ENCODE measurements at regions not wholly inside any gene's neighbourhood (a gene's known extent, or its start where the extent isn't known, plus 50 kb on each side); places are given as distances from the start of the nearest gene placed in this dataset.

DNA sequence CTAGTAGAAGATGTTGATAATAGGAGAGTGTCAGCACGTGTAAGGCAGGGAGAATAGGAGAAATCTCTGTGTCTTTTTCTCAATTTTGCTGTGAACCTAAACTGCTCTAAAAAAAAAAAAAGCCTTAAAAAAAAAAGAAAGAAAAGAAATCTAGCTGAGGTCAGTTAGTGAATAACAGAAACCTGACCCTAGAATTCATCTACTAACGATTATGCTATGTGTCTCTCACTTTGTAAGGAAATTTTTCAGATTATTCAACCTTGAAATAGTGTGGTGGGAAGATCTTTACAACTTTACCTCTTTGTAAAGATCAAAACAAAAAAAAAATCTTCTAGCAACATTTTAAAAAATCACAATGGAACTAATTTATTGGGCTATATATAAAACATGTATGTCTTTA lies 995.7 kb downstream of the GALC start:
- Histone ChIP-seq H3K27me3 (replicated peaks in 1 of 2; ENCODE audit: control insufficient read depth in 2 of 2, insufficient read depth in 2 of 2, low read length in 1 of 2) (no peaks in the 10 kb centered on the region), H3K9ac (ENCODE audit: control insufficient read depth, insufficient read depth, low read length) (no peak overlapping the region), H2AFZ (ENCODE audit: control insufficient read depth, low read depth, low read length) (no peak overlapping the region), H3K36me3 (ENCODE audit: control insufficient read depth in 2 of 2, insufficient read depth in 2 of 2, low read length in 1 of 2) (no peaks in the 10 kb centered on the region), H3K4me1 (ENCODE audit: control insufficient read depth, insufficient read depth, low read length) (no peaks in the 10 kb centered on the region), H3K27ac (ENCODE audit: control insufficient read depth, insufficient read depth) (no peak overlapping the region), H3K4me3 (no peak overlapping the region), H3K79me2 (ENCODE audit: control insufficient read depth, insufficient read depth, low read length) (no peaks in the 10 kb centered on the region), H3K4me2 (ENCODE audit: control insufficient read depth, insufficient read depth) (no peak overlapping the region), H3K9me3 (replicated peaks; ENCODE audit: control insufficient read depth, insufficient read depth, low read length) (no peaks in the 10 kb centered on the region), H4K20me1 (ENCODE audit: control insufficient read depth, insufficient read depth) (no peaks in the 10 kb centered on the region)
- 18% methylated on average over 2 of the region's 2 CpGs for WGBS (ENCODE audit: insufficient coverage, insufficient replicate concordance, low lambda C conversion rate, missing lambda C conversion rate)
- ATAC-seq (no peak), FAIRE-seq (no peak), DNase-seq (ENCODE audit: low read depth, low spot score) (no peak)
- ChIA-PET SMC1A (ENCODE audit: uncharacterized antibody, unreplicated experiment) (no interaction called here), RAD21 (ENCODE audit: unreplicated experiment) (no interaction called here), CTCF (interaction anchor here (0.6 kb wide), 1 partner anchor 158 kb away, joined by 3 read pairs; no protein-coding TSS in a partner anchor), POLR2A (no interaction called here)
- TF ChIP-seq MYB (IDR thresholded peaks at IDR 0.05; ENCODE audit: borderline replicate concordance, low read depth, low read length) (no peak), ZNF207 (IDR thresholded peaks at IDR 0.05; ENCODE audit: borderline replicate concordance) (no peak), ZNF384 (IDR thresholded peaks at IDR 0.05; ENCODE audit: borderline replicate concordance, low read depth, low read length) (no peak), SIX5 (IDR thresholded peaks at IDR 0.05; ENCODE audit: low read depth, low read length, severe bottlenecking) (no peak), PAX8 (IDR thresholded peaks at IDR 0.05) (no peak), KDM1A (IDR thresholded peaks at IDR 0.05; ENCODE audit: borderline replicate concordance) (no peak)
- TF ChIP-seq, protein P1, sequence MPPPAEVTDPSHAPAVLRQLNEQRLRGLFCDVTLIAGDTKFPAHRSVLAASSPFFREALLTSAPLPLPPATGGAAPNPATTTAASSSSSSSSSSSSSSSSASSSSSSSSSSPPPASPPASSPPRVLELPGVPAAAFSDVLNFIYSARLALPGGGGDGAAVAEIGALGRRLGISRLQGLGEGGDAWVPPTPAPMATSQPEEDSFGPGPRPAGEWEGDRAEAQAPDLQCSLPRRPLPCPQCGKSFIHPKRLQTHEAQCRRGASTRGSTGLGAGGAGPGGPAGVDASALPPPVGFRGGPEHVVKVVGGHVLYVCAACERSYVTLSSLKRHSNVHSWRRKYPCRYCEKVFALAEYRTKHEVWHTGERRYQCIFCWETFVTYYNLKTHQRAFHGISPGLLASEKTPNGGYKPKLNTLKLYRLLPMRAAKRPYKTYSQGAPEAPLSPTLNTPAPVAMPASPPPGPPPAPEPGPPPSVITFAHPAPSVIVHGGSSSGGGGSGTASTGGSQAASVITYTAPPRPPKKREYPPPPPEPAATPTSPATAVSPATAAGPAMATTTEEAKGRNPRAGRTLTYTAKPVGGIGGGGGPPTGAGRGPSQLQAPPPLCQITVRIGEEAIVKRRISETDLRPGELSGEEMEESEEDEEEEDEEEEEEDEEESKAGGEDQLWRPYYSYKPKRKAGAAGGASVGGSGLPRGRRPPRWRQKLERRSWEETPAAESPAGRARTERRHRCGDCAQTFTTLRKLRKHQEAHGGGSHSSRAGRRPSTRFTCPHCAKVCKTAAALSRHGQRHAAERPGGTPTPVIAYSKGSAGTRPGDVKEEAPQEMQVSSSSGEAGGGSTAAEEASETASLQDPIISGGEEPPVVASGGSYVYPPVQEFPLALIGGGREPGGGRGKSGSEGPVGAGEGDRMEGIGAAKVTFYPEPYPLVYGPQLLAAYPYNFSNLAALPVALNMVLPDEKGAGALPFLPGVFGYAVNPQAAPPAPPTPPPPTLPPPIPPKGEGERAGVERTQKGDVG (CRISPR knock-in tag; IDR thresholded peaks at IDR 0.05): no peak
- intact Hi-C loops (cut with micrococcal nuclease; ENCODE audit: unreplicated experiment) (no loop called here), in situ Hi-C loops (cut with MboI) (no loop called here)
- no TSS peak for BruUV-seq (replicated peaks)
